PC-9 (cell line): ENCODE measurements at regions not wholly inside any gene's neighbourhood (a gene's known extent, or its start where the extent isn't known, plus 50 kb on each side); places are given as distances from the start of the nearest gene placed in this dataset.
"Not testable (repeated sequence)": the region's sequence is repeated elsewhere in the genome, so short reads cannot be mapped to it uniquely, and the experiment has no call there.

Source experiments
- BruUV-seq: library from RNA; stranded (reverse); fragments of 400-500 nt; replicated peaks from 2 replicates; lab custom pipeline; 2021; lab: Mats Ljungman, UMichigan
- CTCF ChIA-PET: fragments of 300-600 bp; sonication (Branson Sonifier 250); formaldehyde crosslinking; loops from one replicate; lab custom pipeline; 2022; ENCODE audit warnings: antibody characterized with exemption; lab: Charles Lee
- POLR2A ChIA-PET: fragments of 300-600 bp; sonication (Branson Sonifier 250); formaldehyde crosslinking; loops from one replicate; lab custom pipeline; 2022; ENCODE audit warnings: antibody characterized with exemption; ENCODE audit not compliant: unreplicated experiment; lab: Charles Lee
- DNase-seq, 2 experiments: peaks; one replicate each; pipeline versions ENCODE4 v3.0.0 to v3.0.0-alpha.2; 2015 to 2022; ENCODE audit warnings: mixed read lengths in 1 of 2
- H2AFZ ChIP-seq: fragments of 200-600 bp; sonication (generic); 2 replicates; pipeline ENCODE4 v1.8.1; 2017; ENCODE audit warnings: antibody characterized with exemption
- H3F3A ChIP-seq: fragments of 200-600 bp; sonication (generic); 2 replicates; pipeline ENCODE4 v1.8.1; 2017; ENCODE audit warnings: antibody characterized with exemption, mild to moderate bottlenecking, low read depth; ENCODE audit not compliant: insufficient read depth
- H3K27ac ChIP-seq: fragments of 200-600 bp; sonication (generic); 2 replicates; pipeline ENCODE4 v1.6.1; 2016; ENCODE audit warnings: mixed run types
- H3K27me3 ChIP-seq: fragments of 200-600 bp; sonication (generic); 2 replicates; pipeline ENCODE4 v1.6.1; 2016; ENCODE audit warnings: low read depth, mixed run types; ENCODE audit not compliant: insufficient read depth
- H3K36me3 ChIP-seq: fragments of 200-600 bp; sonication (generic); 2 replicates; pipeline ENCODE4 v1.6.1; 2016; ENCODE audit warnings: low read depth, mixed run types
- H3K4me1 ChIP-seq: fragments of 200-600 bp; sonication (generic); replicated peaks from 2 replicates; pipeline ENCODE4 v1.6.1; 2016; ENCODE audit warnings: mixed run types; ENCODE audit not compliant: insufficient read depth
- H3K4me2 ChIP-seq: fragments of 200-600 bp; sonication (generic); 2 replicates; pipeline ENCODE4 v1.6.1; 2017; ENCODE audit warnings: mixed run types
- H3K4me3 ChIP-seq: fragments of 200-600 bp; sonication (generic); 2 replicates; pipeline ENCODE4 v1.6.1; 2016; ENCODE audit warnings: mixed run types
- H3K79me2 ChIP-seq: fragments of 200-600 bp; sonication (generic); 2 replicates; pipeline ENCODE4 v1.6.1; 2017; ENCODE audit warnings: low read depth, mixed run types
- H3K9me2 ChIP-seq: fragments of 200-600 bp; sonication (generic); 2 replicates; pipeline ENCODE4 v1.8.1; 2017; ENCODE audit warnings: mild to moderate bottlenecking; ENCODE audit not compliant: insufficient read depth
- H3K9me3 ChIP-seq: fragments of 200-600 bp; sonication (generic); 2 replicates; pipeline ENCODE4 v1.8.1; 2016; ENCODE audit warnings: low read depth; ENCODE audit not compliant: insufficient read depth
- H4K20me1 ChIP-seq: fragments of 200-600 bp; sonication (generic); 2 replicates; pipeline ENCODE4 v1.8.1; 2017; ENCODE audit not compliant: insufficient read depth
- CTCF ChIP-seq: fragments of 200-600 bp; sonication (generic); conservative IDR thresholded peaks from 2 replicates; pipeline ENCODE4 v1.6.1; 2017; ENCODE audit warnings: mixed run types, antibody characterized with exemption, mild to moderate bottlenecking, moderate library complexity
- EZH2 ChIP-seq: fragments of 200-600 bp; sonication (generic); IDR thresholded peaks from 2 replicates; pipeline ENCODE4 v1.8.0; 2017; ENCODE audit warnings: antibody characterized with exemption, low read depth
- intact Hi-C: fragments of 100-400 bp; cut with micrococcal nuclease; formaldehyde crosslinking; loops from one replicate; pipeline ENCODE4 v1.10.0; 2022; ENCODE audit not compliant: unreplicated experiment

GRCh38 chrX:13190051-13190450, 129.8 kb downstream of the ATXN3L start:
- no peaks in the 10 kb centered on the region for H3K9me2 ChIP-seq
- peak in 1 of 2 experiments; percentile 74 for DNase-seq
- H3K4me1 ChIP-seq, result peaks cover 50% of the 10 kb centered on the region
- intact Hi-C loops, result loop anchor here (1.0 to 5.0 kb wide), 3 partner anchors 88 to 213 kb away; partner anchors contain the start of gene TMSB4X
- H3K27ac ChIP-seq, result no peak overlapping the region
- ChIA-PET POLR2A (no interaction called here), CTCF (no interaction called here)
- no peaks in the 10 kb centered on the region for H3K36me3 ChIP-seq
- H3K4me2 ChIP-seq, result 0 out of 2 replicates have a peak overlapping the region, but pooled peaks have one; percentile 13
- TF ChIP-seq CTCF (no peak), EZH2 (no peak)
- no peaks in the 10 kb centered on the region for H4K20me1 ChIP-seq
- no peaks in the 10 kb centered on the region for H3K27me3 ChIP-seq
- H2AFZ ChIP-seq, result no peak overlapping the region
- peaks cover 22% of the 10 kb centered on the region for H3F3A ChIP-seq
- H3K79me2 ChIP-seq, result no peaks in the 10 kb centered on the region
- H3K4me3 ChIP-seq, result no peak overlapping the region
- H3K9me3 ChIP-seq, result no peaks in the 10 kb centered on the region
- BruUV-seq, result no TSS peak

DNA sequence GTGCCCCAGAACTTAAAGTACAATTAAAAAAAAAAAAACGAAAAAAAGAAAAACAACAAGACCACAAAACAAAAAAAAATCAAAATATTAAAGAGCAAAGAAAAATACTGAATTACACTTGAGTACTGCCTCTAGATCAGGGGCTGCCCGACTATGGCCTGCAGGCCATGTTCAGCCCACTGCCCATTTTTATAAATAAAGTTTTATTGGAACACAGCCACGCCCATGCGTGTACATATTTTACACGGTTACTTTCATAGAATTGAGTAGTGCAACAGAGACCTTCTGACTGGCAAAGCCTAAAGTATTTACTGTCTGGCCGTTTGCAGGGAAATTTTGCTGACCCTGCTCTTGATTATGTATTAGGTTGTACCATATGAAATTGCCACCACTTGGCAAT, 130.5 kb downstream of the ATXN3L start:
- Histone ChIP-seq H3K79me2 (no peaks in the 10 kb centered on the region), H4K20me1 (no peaks in the 10 kb centered on the region), H3K9me2 (no peaks in the 10 kb centered on the region), H3F3A (peaks cover 15% of the 10 kb centered on the region), H3K36me3 (no peaks in the 10 kb centered on the region), H3K4me3 (no peak overlapping the region), H3K4me2 (0 out of 2 replicates have a peak overlapping the region, but pooled peaks have one; percentile 13), H3K27me3 (no peaks in the 10 kb centered on the region), H3K4me1 (peaks cover 43% of the 10 kb centered on the region), H2AFZ (no peak overlapping the region), H3K9me3 (no peaks in the 10 kb centered on the region), H3K27ac (no peak overlapping the region)
- no peak for TF ChIP-seq EZH2
- no peak for TF ChIP-seq CTCF
- ChIA-PET CTCF (no interaction called here), POLR2A (interaction anchor here (0.6 kb wide), 1 partner anchor 88 kb away, joined by 6 read pairs; no protein-coding TSS in a partner anchor)
- intact Hi-C loops, result no loop called here
- no TSS peak for BruUV-seq
- DNase-seq, result no peak

DNA sequence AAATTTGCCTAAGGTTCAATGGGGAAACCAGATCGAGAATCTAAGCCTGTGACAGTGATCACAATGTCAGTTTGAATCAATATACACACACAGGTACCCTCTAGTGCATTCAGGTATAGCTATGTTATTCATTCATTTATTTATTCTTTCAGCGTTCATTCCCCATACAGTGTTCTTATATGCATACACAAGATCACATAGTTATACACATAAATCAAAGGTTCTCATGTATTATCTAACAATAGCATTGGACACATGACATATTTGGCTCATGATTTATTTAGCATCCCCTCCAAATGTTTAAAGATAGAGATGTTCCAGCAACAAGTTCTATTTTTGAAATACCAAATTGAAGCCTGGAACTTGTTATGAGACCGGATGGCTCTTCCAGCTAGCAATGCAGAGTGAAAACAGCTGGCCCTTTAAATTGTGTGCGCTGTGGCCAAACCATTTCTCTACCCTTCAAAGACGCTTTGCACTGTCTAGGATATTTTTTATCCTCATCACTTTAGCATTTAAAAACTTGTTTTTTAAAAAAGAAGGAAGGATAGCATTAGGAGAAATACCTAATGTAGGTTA, 131.0 kb downstream of the ATXN3L start:
- H3K4me1 ChIP-seq, result peaks cover 38% of the 10 kb centered on the region
- ChIA-PET CTCF (no interaction called here), POLR2A (no interaction called here)
- H3K9me3 ChIP-seq, result no peaks in the 10 kb centered on the region
- no peak overlapping the region for H3K27ac ChIP-seq
- H3F3A ChIP-seq, result peaks cover 9% of the 10 kb centered on the region
- no peak for DNase-seq
- no peaks in the 10 kb centered on the region for H3K9me2 ChIP-seq
- no peaks in the 10 kb centered on the region for H3K36me3 ChIP-seq
- intact Hi-C loops, result no loop called here
- H3K27me3 ChIP-seq, result no peaks in the 10 kb centered on the region
- BruUV-seq, result no TSS peak
- H3K4me3 ChIP-seq, result no peak overlapping the region
- H3K79me2 ChIP-seq, result no peaks in the 10 kb centered on the region
- no peaks in the 10 kb centered on the region for H4K20me1 ChIP-seq
- TF ChIP-seq CTCF (no peak), EZH2 (no peak)
- H3K4me2 ChIP-seq, result no peak overlapping the region
- H2AFZ ChIP-seq, result no peak overlapping the region

DNA sequence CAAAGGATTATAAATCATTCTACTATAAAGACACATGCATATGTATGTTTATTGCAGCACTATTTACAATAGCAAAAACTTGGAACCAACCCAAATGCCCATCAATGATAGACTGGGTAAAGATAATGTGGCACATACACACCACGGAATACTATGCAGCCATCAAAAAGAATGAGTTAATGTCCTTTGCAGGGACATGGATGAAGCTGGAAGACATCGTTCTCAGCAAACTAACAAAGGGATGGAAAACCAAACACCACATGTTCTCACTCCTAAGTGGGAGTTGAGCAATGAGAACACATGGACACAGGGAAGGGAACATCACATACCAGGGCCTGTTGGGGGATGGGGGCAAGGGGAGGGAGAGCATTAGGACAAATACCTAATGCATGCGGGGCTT, 133.2 kb downstream of the ATXN3L start:
- POLR2A ChIA-PET, intact Hi-C loops, H3K9me2 ChIP-seq, CTCF ChIA-PET, H3K27ac ChIP-seq, DNase-seq, H3K4me3 ChIP-seq, H3K36me3 ChIP-seq, H4K20me1 ChIP-seq, H3K79me2 ChIP-seq, H2AFZ ChIP-seq, H3K27me3 ChIP-seq, H3K4me2 ChIP-seq, H3K9me3 ChIP-seq, H3F3A ChIP-seq, BruUV-seq: not testable (repeated sequence)
- peaks cover 23% of the 10 kb centered on the region for H3K4me1 ChIP-seq
